Aorta (tissue), 5 donors: ENCODE measurements at regions not wholly inside any gene's neighbourhood (a gene's known extent, or its start where the extent isn't known, plus 50 kb on each side); places are given as distances from the start of the nearest gene placed in this dataset.

Experiments
- ATAC-seq: fragments of 200-7000 bp; cut with Tn5 transposase; one replicate; pipeline ENCODE4 v1.9.1; 2022; ENCODE audit warnings: moderate library complexity; ENCODE audit not compliant: low FRiP score
- DNase-seq, 2 donors: peaks; one replicate each; pipeline ENCODE4 v3.0.0-alpha.2; 2020
- H3K27ac ChIP-seq, 2 donors: one replicate each; pipeline ENCODE4 v1.5.1; 2013; ENCODE audit warnings: low read length in 2 of 2, mild to moderate bottlenecking in 2 of 2, moderate library complexity in 2 of 2, control low read depth in 1 of 2, inconsistent platforms in 1 of 2, low read depth in 1 of 2
- H3K27me3 ChIP-seq, 2 donors: one replicate each; pipeline ENCODE4 v1.6.1; 2013; ENCODE audit warnings: control low read depth in 1 of 2, low read length in 1 of 2, mild to moderate bottlenecking in 1 of 2, moderate library complexity in 1 of 2; ENCODE audit not compliant: insufficient read depth in 2 of 2, control insufficient read depth in 1 of 2
- H3K36me3 ChIP-seq, 2 donors: one replicate each; pipeline ENCODE4 v1.6.1; 2013; ENCODE audit warnings: control low read depth in 1 of 2, low read length in 1 of 2, mild to moderate bottlenecking in 1 of 2; ENCODE audit not compliant: insufficient read depth in 2 of 2, control insufficient read depth in 1 of 2
- H3K4me1 ChIP-seq, 2 donors: one replicate each; pipeline ENCODE4 v1.6.1; 2013; ENCODE audit warnings: low read length in 2 of 2, control low read depth in 1 of 2, mild to moderate bottlenecking in 1 of 2, moderate library complexity in 1 of 2; ENCODE audit not compliant: insufficient read depth in 2 of 2, control insufficient read depth in 1 of 2
- H3K4me3 ChIP-seq, 2 donors: one replicate each; pipeline ENCODE4 v1.5.1; 2013; ENCODE audit warnings: low read length in 2 of 2, control low read depth in 1 of 2, mild to moderate bottlenecking in 1 of 2
- H3K9me3 ChIP-seq: one replicate; pipeline ENCODE4 v1.6.1; 2013; ENCODE audit warnings: mild to moderate bottlenecking, low read length; ENCODE audit not compliant: control insufficient read depth
- WGBS, 2 donors: extraction: QIAGEN DNeasy Blood & Tissue Kit; methylation state at CpG; one replicate each; pipeline ENCODE4 v1.1.7; 2013; 5-methylcytosine and 5-hydroxymethylcytosine counted together
- intact Hi-C, 2 donors: fragments of 100-400 bp; cut with DNase I; formaldehyde crosslinking; loops; one replicate each; pipeline versions ENCODE4 v1.14.2 to v1.15.0; 2022
- donor health status: healthy with polysubstance abuse.
- donor health status: Bipolar disorder and iron deficiency.
- donor health status: DM: no; HTN: no; CAD: no.
- donor health status: DM: no; HTN: no; CAD: no.
- donor health status: DM: yes; HTN: yes; CAD: no.

DNA sequence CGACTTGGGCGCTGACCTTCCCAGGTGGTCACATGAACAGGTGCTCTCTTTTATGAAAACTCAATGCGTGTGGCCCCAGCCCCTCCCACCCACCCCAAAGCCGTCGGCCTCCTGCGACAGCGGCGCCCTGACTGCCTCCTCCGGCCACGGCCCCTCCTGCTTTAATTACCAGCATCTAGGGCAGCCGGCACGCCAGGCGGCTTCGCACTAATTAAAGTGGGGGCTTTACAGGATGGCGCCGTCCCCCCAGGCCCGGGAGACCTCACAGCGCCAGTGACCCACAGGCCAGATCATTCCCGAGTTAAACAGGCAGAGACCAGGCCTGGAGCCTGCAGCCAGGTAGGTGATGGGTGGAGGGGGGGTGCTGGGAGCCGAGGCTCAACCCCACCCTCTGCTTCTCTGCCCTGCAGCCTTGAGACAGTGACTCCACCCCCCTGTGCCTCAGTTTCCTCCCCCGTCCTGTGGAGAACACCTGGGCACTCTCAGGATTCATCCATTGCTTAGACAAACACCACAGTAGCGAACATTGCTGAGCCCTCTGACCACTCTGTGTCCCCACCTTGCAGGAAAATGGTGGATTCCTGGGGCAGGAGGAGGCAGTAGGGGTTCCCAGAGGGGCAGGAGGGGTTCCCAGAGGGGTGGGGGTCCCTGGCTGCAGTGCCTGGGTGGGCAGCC, 100.8 kb downstream of the MICALL2 start:
- Histone ChIP-seq H3K36me3 (no peaks in the 10 kb centered on the region), H3K4me3 (no peak overlapping the region), H3K9me3 (peaks cover 2% of the 10 kb centered on the region), H3K27me3 (no peaks in the 10 kb centered on the region), H3K27ac (no peak overlapping the region), H3K4me1 (no peaks in the 10 kb centered on the region)
- WGBS, 2 donors, result 53 to 54% methylated on average over 21 to 22 of the region's 22 CpGs
- ATAC-seq (no peak), DNase-seq (peak; percentile 37 to 73)
- intact Hi-C loops, result no loop called here

DNA sequence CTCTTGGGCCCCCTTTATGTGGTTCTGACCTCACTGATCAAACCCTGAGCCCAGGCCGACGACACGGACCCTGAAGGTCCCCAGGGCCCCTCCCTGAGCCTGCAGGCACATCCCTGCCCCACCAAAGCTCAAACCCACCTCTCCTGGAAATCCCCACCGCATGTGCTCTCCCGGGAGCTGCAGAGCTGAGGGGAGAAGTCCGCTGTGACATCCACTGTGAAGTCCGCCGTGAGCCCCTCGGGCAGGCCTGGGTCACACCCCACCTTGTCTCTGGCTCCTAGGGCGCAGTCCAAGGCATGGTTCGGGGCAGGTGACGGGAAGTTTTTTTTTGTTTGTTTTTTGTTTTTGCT, 100.2 kb downstream of the MICALL2 start:
- Histone ChIP-seq H3K27me3 (no peaks in the 10 kb centered on the region), H3K4me1 (no peaks in the 10 kb centered on the region), H3K4me3 (no peak overlapping the region), H3K27ac (no peak overlapping the region), H3K36me3 (no peaks in the 10 kb centered on the region), H3K9me3 (peaks cover 4% of the 10 kb centered on the region)
- no peak for ATAC-seq
- peak; percentile 29 to 51 for DNase-seq
- intact Hi-C loops, result no loop called here
- 61 to 65% methylated on average over 12 of the region's 12 CpGs for WGBS, 2 donors

DNA sequence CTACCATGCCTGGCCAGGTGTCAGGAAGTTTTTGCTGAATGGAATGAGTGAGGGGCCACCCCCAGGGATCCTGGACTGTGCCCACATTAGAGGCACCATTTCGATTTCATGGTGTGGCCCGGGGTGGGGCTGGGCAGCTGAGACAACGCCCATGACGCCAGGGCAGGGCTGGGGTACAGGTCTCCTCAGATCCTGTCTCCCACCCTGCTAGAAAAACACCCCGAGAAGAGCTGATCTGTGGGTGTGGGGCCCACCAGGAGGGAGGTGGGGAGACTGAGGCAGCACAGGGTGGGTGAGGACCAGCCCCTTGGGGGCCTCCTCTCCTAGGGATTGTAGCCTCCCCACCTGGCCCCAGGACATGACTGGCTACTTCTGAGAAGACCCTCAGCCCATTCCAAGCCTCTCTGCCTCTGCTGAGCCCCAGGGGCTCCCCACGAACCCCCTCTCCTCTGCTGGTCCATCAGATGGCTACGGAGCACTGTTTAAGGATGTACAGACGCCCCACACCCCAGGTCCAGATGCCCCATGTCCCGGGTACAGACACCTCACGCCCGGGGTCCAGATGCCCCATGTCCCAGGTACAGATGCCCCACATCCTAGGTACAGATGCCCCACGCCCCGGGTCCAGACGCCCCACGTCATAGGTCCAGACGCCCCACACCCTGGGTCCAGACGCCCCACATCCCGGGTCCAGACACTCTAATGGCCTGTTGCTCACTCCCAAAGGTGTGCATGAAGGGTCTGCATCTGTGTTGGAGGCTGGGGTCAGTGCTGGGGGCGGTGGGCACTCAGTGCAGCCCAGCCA, 99.4 kb downstream of the MICALL2 start:
- no peak overlapping the region for H3K27ac ChIP-seq
- intact Hi-C loops, result no loop called here
- no peak for ATAC-seq
- no peak overlapping the region for H3K4me3 ChIP-seq
- DNase-seq, result peak; percentile 37 to 68
- no peaks in the 10 kb centered on the region for H3K4me1 ChIP-seq
- H3K27me3 ChIP-seq, result no peaks in the 10 kb centered on the region
- no peaks in the 10 kb centered on the region for H3K36me3 ChIP-seq
- 92 to 94% methylated on average over 19 of the region's 19 CpGs for WGBS, 2 donors
- H3K9me3 ChIP-seq, result peaks cover 4% of the 10 kb centered on the region

DNA sequence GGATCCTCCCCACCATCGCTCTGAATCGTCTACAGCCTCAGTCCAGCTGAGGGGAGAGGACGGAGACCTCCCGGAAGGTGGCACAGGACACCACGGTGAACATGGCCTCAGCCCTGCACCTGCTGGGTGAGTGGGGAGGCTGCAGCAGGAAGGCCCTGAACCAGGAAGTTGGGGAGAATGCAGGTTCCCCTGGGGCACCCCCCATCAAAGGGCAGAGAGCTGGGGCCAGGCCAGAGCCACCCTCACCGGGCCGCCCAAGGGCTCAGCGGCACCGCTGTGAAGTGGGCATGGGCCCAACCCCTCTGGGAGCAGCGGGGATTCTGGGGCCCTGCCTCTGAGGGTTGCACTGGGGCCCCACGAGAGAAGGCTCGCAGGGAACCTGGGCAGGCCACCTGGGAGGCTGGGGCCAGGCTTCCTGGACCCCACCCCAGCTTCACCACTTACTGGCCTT, 98.7 kb downstream of the MICALL2 start:
- Histone ChIP-seq H3K27me3 (no peaks in the 10 kb centered on the region), H3K9me3 (peaks cover 9% of the 10 kb centered on the region), H3K27ac (no peak overlapping the region), H3K4me3 (no peak overlapping the region), H3K4me1 (no peaks in the 10 kb centered on the region), H3K36me3 (no peaks in the 10 kb centered on the region)
- WGBS, 2 donors, result 90 to 92% methylated on average over 12 of the region's 12 CpGs
- intact Hi-C loops, result no loop called here
- DNase-seq (peak; percentile 30 to 51), ATAC-seq (peak; percentile 3)

DNA sequence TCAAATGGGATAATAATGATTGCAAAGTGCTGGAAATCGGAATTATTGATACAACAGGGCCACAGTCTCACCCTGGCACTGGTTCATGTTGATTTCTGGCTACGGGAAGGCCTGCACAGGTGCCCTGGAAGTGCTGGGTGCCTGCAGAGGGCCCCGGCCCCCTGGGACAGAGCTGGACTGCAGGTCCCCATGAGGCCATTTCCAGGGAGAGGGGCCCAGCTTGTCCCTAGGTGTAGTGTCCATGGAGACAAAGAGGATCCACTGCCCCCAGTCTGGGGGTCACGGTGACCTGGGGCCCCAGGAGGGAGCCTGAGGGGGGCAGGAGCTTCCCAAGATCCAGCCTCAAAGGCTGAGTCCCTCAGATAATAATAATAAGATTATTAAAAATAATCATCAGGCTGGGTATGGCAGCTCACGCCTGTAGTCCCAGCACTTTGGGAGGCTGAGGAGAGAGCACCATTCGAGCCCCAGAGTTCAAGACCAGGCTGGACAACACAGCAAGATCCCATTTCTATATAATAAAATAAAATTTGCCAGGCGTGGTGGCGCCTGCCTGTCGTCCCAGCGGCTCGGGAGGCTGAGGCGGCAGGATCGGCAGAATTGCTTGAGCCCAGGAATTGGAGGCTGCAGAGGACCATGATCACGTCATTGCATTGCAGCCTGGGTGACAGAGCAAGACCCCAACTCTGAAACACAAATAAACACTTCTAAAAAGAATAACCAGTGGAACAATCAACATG, 98.1 kb downstream of the MICALL2 start:
- Histone ChIP-seq H3K36me3 (no peaks in the 10 kb centered on the region), H3K27me3 (peaks cover 0 to 2% of the 10 kb centered on the region in 2 donors), H3K27ac (no peak overlapping the region), H3K4me1 (no peaks in the 10 kb centered on the region), H3K4me3 (no peak overlapping the region), H3K9me3 (peaks cover 15% of the 10 kb centered on the region)
- WGBS, 2 donors, result 87 to 90% methylated on average over 14 of the region's 14 CpGs
- intact Hi-C loops, result no loop called here
- DNase-seq (peak; percentile 10 to 53), ATAC-seq (no peak)

DNA sequence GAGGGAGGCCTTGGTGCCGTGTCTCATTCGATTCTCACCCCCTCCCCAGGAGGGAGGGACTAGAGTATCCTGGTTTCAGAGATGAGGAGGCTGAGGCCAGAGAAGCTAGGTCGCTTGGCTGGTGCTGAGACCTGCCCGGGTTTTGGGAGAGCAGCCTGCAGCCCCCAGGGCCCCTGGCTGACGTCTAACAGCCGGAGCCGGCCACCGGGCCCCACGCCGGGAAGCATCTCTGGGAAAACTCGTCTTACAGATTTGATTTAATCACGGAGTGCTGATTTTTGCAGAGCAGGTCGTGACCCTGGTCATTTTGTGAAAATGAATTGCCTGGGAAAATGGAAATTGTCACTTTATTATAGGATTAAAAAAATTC, 97.5 kb downstream of the MICALL2 start:
- H3K27me3 ChIP-seq, result peaks cover 0 to 2% of the 10 kb centered on the region in 2 donors
- ATAC-seq (no peak), DNase-seq (peak; percentile 23 to 47)
- peaks cover 15% of the 10 kb centered on the region for H3K9me3 ChIP-seq
- no peak overlapping the region for H3K4me3 ChIP-seq
- no peaks in the 10 kb centered on the region for H3K4me1 ChIP-seq
- no peaks in the 10 kb centered on the region for H3K36me3 ChIP-seq
- no peak overlapping the region for H3K27ac ChIP-seq
- intact Hi-C loops, result no loop called here
- 25 to 34% methylated on average over 13 of the region's 13 CpGs for WGBS, 2 donors

DNA sequence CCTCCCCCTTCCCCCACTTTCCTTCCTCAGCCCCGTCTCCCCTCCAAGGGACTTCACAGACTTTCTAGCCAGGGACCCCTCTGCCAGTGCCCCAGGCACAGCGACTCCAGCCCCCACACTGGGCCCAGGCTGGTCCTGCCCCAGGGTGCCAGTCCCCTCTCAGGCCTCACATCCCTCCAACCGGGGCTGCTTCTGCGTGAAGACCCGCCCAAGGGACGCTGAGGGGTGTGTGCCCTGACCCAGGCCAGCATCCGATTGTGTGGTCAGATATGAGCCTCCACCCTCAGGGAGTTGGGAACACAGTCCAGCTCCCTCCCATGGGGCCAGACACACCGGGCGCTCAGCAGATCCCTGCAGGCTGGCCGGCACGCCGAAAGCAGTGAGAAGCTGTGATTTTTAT, 97.0 kb downstream of the MICALL2 start:
- H3K4me3 ChIP-seq, result no peak overlapping the region
- peaks cover 0 to 2% of the 10 kb centered on the region in 2 donors for H3K27me3 ChIP-seq
- H3K27ac ChIP-seq, result no peak overlapping the region
- H3K9me3 ChIP-seq, result peaks cover 15% of the 10 kb centered on the region
- no peaks in the 10 kb centered on the region for H3K4me1 ChIP-seq
- WGBS, 2 donors, result 62% methylated on average over 12 of the region's 12 CpGs
- DNase-seq (peak; percentile 21 to 56), ATAC-seq (no peak)
- intact Hi-C loops, result no loop called here
- no peaks in the 10 kb centered on the region for H3K36me3 ChIP-seq

GRCh38 chr7:1364068-1364905, 95.0 kb downstream of the MICALL2 start:
- intact Hi-C loops, result no loop called here
- DNase-seq (peak in 1 of 2 donors; percentile 51), ATAC-seq (no peak)
- Histone ChIP-seq H3K4me3 (no peak overlapping the region), H3K4me1 (no peaks in the 10 kb centered on the region), H3K27ac (no peak overlapping the region), H3K9me3 (peaks cover 15% of the 10 kb centered on the region), H3K36me3 (no peaks in the 10 kb centered on the region), H3K27me3 (peaks cover 0 to 2% of the 10 kb centered on the region in 2 donors)
- 67 to 69% methylated on average over 36 of the region's 36 CpGs for WGBS, 2 donors
